ENCODE measurements at regions not wholly inside any gene's neighbourhood (a gene's known extent, or its start where the extent isn't known, plus 50 kb on each side); places are given as distances from the start of the nearest gene placed in this dataset.

DNA sequence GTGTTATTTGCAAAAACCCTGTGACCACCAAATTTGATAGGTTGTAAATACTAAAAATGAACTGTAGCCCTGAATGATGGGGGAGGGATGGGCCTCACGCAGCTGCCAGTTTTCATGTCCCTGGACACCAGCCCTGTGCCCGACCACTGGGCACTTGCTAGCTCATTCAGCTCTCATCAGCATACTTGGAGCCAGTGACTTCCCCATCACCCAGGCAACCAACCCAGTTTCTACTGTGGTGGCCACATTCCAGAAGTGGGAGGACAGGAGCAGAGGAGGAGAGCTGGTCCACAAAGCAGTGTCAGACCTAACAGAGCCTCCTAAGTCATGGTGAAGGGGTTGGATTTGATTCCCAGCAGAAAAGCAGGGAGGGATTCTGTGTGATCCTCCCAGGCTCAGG, 128.2 kb downstream of the CPEB2 start:
- DNase-seq (ENCODE audit: low spot score) = no peak

DNA sequence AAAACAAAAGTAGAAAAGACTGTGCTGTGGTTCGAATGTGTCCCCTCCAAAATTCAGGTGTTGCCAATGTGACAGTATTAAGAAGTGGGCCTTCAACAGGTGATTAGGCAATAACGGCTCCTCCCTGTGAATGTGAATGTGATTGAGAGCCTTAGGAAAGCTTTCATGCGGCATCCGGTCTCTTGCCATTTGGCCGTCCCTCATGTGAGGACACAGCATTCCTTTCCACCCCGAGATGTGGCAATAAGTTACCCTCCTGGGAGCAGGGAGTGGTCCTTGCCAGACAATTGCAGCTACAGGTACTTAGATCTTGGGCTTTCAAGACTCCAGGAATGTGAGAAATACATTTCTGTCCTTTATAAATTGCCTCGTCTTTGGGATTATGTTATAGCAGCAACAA, 129.3 kb downstream of the CPEB2 start:
- DNase-seq (ENCODE audit: low spot score) = no peak

DNA sequence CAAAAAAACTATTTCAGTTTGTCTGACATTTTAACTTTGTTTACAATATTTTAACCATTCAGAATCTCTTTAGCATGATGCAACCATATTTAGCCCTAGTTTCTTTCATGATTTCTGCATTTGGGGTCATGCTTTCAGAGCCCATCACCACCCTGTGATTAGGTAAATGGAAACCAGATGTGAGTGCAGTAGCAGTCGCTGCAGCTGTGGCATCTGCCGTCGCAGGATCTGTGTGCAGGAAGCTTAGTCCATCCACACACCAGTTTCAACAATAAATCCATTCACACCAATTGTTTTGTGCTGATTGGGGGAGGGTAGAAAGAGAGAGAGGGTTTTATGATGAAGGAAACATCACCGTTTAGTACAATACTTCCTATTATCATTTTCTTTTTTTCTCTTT, 130.5 kb downstream of the CPEB2 start:
- DNase-seq (ENCODE audit: low spot score) = no peak

DNA sequence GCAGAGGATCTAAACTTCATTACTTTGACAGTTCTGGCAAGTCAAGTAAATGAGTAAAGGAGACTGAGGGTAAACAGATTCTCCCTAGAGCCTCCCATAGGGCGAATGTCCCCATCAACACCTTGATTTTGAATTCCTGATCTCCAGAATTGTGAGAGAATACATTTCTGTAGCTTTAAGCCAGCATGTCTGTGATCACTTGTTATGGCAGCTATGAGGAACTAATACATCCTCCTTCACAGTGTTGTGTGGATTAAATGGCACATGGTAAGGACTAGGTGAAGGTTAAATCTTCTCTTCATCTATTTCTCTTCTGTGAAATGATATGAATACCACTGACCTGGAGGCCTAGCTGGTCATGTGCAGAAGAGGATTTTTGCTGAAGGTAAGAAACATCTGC, 137.3 kb downstream of the CPEB2 start:
- no peak for DNase-seq (ENCODE audit: low spot score)

DNA sequence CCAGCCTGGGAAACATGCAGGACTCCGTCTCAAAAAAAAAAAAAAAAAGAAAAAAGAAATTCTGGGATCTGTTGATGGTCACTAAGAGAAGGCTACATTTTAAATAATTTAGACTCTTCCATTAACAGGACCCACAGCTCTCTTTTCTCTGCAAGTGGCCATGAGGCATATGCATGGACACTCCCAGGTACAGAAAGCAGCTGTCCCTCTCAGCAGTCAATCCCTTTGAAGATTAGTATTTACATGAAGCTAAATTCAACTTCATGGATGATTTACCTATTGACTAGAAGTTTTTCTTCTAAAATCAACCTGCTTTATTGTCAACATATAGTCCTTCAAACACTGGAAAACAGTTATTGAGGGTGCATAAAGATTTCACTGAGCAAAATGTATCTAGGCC, 139.9 kb downstream of the CPEB2 start:
- no peak for DNase-seq (ENCODE audit: low spot score)

GRCh38 chr4:15143551-15143950, 141.3 kb downstream of the CPEB2 start:
- DNase-seq (ENCODE audit: low spot score) = no peak

DNA sequence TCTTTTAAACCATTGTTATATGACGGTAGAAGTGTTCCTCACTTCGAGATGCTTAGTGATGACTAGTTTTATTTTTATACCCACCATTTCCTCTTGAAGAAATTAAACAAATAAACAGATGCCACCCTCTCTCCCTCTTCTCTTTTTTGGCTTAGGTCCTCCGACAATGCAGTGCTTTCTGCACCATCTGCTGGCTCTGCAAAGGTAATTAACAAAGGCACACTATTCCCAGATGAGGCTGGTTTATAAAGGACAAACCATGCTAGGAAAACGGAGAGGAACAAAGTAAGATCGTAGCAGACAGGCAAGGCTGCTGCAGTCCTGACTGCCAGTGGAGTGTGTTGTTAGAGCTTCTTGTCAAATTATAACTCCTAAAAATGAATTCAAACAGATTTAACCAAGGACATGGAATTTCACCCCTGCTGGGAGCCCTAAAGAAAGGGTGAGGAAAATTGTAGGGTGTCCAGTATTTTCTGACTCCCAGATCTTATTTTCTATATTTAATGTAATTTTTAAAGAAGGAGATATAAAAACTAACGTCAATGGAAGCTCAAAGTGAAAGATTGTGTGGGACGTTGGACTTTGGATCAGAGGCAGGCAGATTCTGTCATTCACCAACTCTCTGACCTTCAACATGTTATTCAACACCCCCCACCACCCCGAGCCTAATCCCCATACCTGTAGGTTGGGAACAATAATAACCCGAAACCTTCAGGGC, 142.1 kb downstream of the CPEB2 start:
- no peak for DNase-seq (ENCODE audit: low spot score)

GRCh38 chr4:15144967-15145295, 142.7 kb downstream of the CPEB2 start:
- no peak for DNase-seq (ENCODE audit: low spot score)

DNA sequence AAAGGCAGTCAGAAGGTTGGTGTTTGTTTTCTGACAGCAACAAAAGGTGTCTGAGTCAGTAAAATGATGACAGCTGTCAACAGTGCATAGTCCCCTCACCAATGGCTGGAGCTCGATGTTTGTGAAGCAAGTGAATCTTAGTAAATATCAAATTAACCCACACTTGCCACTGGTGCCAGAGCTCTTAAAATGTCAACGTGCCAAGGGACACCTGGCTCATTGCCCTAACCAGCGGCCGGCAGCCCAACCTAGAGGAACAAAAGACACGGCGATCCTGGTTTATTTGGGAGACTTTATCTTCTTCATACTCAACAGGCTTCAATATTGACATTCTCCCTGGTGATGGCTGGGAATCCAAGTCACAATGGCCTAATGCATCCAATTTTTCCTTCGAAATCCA, 143.4 kb downstream of the CPEB2 start:
- no peak for DNase-seq (ENCODE audit: low spot score)

DNA sequence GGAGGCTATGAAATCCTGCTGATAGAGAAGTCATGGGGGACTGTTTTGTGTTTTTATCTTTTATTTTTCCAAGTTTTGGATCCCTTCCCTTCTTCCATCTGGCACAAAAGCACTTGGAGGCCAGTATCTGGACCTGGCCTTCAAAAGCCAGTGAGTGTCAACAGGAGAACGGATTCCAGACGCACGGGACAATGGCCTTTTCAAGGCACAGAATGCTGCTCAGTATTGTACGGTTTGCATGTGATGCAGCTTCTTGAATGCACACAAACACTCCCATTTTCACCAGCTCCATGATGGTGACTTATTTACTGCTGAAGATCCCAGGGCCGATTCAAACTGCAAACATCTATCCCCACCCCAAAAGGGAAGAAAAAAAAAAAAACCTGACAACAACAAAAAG, 145.4 kb downstream of the CPEB2 start:
- no peak for DNase-seq (ENCODE audit: low spot score)

GRCh38 chr4:15148199-15148598, 145.9 kb downstream of the CPEB2 start:
- DNase-seq (ENCODE audit: low spot score) = no peak

DNA sequence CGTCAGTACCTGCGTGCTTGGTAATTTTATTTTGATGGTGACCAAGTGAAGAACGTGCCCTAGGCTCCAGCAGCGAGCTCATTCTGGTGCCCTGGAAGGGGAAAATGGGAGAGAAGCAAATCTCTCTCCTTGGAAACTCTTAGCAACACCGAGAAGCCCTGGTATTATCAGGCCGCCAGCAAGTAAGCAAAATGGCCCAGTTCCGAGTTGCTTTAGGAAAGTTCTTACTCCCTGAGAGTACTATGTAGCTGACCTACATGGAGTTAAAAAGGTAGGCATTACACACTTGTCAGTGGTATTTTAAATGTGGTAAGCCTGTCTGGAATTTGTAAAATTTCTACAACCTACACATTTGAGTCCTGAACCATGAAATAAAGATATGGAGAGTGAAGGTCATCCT, 146.4 kb downstream of the CPEB2 start:
- no peak for DNase-seq (ENCODE audit: low spot score)

DNA sequence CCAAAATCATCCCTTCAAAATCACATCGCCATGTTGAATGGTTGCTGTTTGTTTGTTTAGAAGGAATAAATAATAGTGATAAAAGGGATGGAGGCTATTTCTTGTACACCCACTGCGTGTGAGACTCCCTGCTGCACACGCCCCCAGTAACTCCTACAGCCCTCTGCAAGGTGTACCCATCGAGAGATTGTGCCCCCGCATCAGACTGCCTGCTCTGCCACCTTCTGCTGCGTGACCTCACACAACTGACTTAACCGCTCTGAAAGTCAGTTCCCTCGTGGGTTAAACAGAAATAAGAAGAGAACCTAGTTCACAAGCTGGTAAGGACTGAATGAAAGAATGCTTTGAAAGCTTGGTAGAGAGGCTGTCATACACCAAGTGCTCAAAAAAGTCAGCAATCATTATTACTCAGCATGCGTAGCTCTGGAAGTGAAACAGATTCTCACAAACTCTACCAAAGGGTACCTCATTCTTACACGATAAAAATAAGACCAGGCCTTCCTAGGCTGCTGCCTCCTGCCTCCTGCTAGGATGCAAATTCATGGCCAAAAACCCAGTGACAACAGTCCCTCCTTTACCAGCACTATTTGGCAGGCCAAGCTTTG, 147.1 kb downstream of the CPEB2 start:
- DNase-seq (ENCODE audit: low spot score) = no peak

GRCh38 chr4:15149839-15150592, 147.7 kb downstream of the CPEB2 start:
- DNase-seq (ENCODE audit: low spot score) = peak; percentile 77

DNA sequence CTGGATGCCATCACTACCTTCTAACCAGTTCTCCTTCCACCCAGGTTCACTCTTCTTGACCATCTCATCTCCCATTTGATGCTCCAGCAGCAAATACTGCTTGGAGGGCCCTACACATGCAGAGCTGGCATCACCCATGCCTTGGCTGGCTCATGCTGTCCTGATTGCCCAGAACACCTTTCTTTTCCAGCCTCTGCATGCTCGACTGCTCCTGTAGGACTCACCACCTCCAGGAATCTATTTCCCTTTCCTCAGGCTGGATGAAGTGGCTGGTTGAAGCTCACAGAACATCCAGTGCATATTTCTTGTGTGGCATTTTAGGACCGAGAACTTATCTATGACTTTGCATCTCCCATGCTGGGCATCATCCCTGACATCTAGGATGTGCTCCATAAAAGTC, 148.3 kb downstream of the CPEB2 start:
- no peak for DNase-seq (ENCODE audit: low spot score)

DNA sequence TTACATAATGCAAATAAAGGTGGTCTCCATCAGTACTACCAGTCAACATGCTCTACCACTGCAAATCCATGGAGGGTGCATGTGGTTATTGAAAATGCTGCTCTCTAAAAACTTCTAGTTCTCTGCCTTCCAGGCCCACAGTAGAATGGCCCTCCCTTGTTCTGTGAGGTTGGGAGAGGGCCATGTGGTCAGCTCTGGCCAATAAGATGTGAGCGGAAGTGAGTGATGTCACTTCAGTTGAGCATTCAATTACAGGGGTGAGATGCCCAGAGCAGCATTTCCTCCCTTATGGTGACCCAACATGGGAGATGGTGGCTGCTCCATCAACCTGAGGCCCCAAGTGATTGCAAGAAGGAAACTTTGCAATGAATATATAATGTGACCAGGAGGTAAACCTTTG, 148.8 kb downstream of the CPEB2 start:
- DNase-seq (ENCODE audit: low spot score) = no peak

DNA sequence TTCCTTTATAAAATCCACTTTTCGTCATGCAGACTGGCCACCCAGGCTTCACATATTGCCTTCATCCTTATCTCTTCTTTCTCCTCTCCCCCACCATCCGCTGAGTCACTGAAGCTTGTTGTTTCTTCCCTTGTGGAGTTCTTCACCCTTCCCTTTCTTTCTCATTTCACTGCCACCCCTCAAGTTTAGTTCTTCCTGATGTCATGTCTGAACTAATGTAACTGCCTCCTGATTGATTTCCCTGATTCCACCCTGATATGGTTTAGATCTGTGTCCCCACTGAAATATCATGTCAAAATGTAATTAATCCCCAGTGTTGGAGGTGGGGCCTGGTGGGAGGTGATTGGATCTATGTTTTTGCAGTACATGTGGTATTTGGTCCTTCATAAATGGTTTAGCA, 151.4 kb downstream of the CPEB2 start:
- DNase-seq (ENCODE audit: low spot score) = no peak

DNA sequence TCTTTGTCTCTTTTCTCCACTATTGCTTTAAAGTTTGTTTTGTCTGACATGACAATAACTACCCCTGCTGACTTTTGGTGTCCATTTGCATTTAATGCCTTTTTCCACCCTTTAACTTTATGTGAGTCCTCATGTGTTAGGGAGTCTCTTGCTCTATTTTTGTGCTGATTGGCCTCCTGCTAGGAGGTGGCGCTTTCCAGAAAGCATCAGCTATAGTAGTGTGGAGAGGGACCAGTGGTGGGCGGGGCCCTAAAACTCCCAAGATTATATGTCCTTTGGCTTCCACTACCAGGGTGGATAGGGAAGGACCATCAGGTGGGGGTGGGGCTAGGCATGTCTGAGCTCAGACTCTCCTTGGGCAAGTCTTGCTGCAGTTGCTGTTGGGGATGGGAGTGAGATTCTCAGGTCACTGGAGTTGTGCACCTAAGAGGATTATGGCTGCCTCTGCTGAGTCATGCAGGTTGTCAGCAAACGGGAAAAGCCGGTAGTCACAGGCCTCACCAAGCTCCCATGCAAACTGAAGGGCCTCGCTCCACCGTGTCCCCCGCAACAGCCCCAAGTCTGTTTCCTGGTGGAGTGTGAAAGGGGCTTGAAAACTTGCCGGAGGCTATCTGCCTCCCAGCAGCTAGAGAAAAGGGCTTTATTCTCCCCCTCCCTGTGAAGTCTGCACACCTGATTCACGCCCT, 156.3 kb downstream of the CPEB2 start:
- DNase-seq (ENCODE audit: low spot score) = peak; percentile 54

DNA sequence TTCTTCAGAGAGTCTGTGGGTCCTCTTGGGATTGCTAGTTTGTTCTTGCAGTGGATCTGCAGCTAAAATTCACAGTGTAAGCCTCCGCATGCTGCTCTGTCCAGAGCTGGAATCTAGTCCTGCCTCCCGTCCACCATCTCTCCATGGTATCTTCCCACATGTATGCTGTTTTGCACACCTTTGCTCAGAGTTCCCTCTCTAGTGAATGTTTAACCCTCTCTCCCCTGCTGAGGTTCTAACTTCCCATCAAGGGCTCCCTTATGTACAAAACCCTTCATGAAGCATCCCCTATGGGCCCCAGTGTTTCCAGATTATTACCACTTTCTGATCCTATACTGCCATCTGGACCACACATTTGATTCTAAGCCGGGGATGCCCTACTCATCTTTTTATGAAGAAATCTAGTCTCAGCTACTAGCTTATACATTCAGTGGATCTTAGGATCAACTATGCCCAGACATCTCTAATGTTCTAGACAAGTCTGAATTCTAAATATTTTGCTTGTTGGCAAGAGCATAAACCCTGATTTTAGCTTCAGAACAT, 157.3 kb downstream of the CPEB2 start:
- no peak for DNase-seq (ENCODE audit: low spot score)

DNA sequence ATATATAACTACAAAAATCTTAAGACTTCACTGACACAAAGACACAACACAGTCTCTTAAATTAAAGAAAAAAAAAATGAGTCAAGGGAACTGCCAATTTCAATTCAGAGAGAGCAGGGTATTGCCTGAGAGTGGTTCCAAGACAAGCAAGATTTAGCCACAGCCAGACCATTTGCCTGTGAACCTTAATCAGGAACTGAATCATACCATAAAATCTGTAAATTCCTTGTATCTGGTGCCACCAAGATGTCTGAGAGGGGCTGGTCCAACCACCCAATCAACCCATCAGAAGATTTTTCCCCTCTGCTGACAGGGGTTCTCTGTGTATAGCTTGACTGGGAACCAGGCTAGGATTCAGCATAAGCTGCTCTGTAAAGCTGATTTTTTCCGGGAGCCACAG, 159.2 kb downstream of the CPEB2 start:
- no peak for DNase-seq (ENCODE audit: low spot score)

DNA sequence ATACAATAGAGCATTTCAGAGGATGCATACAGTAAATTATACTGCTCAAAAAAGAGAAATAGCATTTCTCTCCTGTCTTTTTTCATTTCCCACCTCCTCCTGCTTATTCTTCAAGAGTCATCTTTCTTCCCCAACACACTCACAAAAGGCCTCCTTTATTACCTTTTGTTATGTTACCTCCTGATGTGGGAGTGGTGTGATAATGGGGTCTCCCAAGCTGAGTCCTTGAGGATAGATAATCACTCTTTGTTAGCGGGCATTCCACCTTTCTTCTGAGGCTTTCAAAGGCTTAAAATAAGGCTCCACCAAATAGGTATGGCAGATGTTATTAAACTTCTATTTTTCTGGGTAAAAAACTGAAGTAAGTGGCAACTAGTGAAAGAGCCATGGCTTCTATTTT, 159.8 kb downstream of the CPEB2 start:
- DNase-seq (ENCODE audit: low spot score) = no peak

DNA sequence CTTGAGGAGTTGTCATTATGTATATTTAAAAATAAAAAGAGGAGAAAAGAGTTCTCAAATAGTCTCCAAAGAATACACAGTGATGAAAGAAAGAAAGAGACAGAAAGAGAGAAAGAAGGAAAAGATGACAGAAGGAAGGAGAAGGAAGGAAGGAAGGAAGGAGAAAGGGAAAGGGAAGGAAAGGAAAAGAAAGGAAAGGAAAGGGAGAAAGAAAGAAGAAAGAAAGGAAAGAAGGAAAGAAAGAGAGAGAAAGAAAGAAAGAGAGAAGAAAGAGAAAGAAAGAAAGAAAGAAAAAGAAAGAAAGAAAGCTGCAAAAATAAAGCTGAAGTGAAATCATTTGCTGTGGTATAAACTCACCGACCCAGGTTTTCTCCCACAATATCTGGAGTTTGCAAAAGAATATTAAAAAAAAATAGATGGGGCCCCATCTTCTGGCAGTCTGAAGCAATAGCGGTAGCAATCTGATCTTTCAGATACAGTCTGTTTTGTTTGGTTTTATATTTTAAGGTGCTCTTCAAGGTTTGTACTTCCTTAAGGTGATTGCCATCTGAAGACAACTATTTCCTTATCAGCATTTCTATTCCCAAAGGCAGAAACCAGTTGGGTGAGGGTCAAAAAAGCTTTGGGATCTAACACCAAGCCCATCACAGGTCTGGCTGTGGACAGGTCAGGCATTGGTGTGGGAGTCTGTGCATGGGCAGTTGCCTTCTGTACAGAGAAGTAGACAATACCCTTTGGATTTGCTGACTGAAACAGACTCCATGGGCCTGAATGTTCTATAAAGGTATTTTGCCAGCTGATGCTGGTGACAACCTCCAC, 160.4 kb downstream of the CPEB2 start:
- no peak for DNase-seq (ENCODE audit: low spot score)

All from ureter (tissue), 1 donor.